ENCODE measurements at regions not wholly inside any gene's neighbourhood (a gene's known extent, or its start where the extent isn't known, plus 50 kb on each side); places are given as distances from the start of the nearest gene placed in this dataset.
A peak's percentile ranks its signal among the peaks of the same experiment; 100 is the strongest.

GRCh38 chr1:31523769-31524168 is 52.5 kb upstream of the TINAGL1 start (continued):
- TF ChIP-seq LRRFIP1 (CRISPR knock-in tag; conservative IDR thresholded peaks at IDR 0.05) (no peak), BHLHE40 (IDR thresholded peaks at IDR 0.05; ENCODE audit: low read length) (peak; percentile 21; the same call in 1 of the 2 replicates), HNF4A (CRISPR knock-in tag; IDR thresholded peaks at IDR 0.05) (peak; percentile 11; the same call in 1 of the 2 replicates), POLR2AphosphoS5 (IDR thresholded peaks at IDR 0.05; ENCODE audit: low read depth, low read length) (no peak), ONECUT2 (CRISPR knock-in tag; IDR thresholded peaks at IDR 0.05) (no peak), ZC3H4 (CRISPR knock-in tag; IDR thresholded peaks at IDR 0.05; ENCODE audit: borderline replicate concordance) (no peak), ELF3 (CRISPR knock-in tag; IDR thresholded peaks at IDR 0.05) (no peak), SNAPC5 (CRISPR knock-in tag; IDR thresholded peaks at IDR 0.05; ENCODE audit: borderline replicate concordance) (no peak), CHCHD3 (CRISPR knock-in tag; IDR thresholded peaks at IDR 0.05) (no peak), RBFOX2 (IDR thresholded peaks at IDR 0.05; ENCODE audit: low read depth, low read length) (no peak), BCLAF1 (IDR thresholded peaks at IDR 0.05) (no peak), BCL3 (CRISPR knock-in tag; IDR thresholded peaks at IDR 0.05) (no peak), HIVEP1 (CRISPR knock-in tag; IDR thresholded peaks at IDR 0.05) (no peak), ZNF740 (CRISPR knock-in tag; IDR thresholded peaks at IDR 0.05) (no peak), EED (CRISPR knock-in tag; IDR thresholded peaks at IDR 0.05) (no peak), MAX (IDR thresholded peaks at IDR 0.05) (peak; percentile 16; the same call in 1 of the 2 replicates), RXRA (CRISPR knock-in tag; IDR thresholded peaks at IDR 0.05) (peak; percentile 69; the same call in 1 of the 2 replicates), SMYD3 (CRISPR knock-in tag; IDR thresholded peaks at IDR 0.05) (no peak), ATF4 (CRISPR knock-in tag; IDR thresholded peaks at IDR 0.05) (no peak)

All from HepG2 (cell line).